K562 (cell line): ENCODE measurements at regions not wholly inside any gene's neighbourhood (a gene's known extent, or its start where the extent isn't known, plus 50 kb on each side); places are given as distances from the start of the nearest gene placed in this dataset.
"Not testable (repeated sequence)": the region's sequence is repeated elsewhere in the genome, so short reads cannot be mapped to it uniquely, and the experiment has no call there.

ENCODE experiments used
- ATAC-seq: fragments of 200-7000 bp; cut with Tn5 transposase; 3 replicates; pipeline ENCODE4 v1.9.1; 2020; ENCODE audit warnings: moderate library complexity
- BruUV-seq: library from RNA; stranded (reverse); fragments of 400-500 nt; replicated peaks from 2 replicates; lab custom pipeline; 2021; lab: Mats Ljungman, UMichigan
- CTCF ChIA-PET: fragments of 300-600 bp; formaldehyde crosslinking; extraction: SDS; loops from one replicate; lab custom pipeline; 2021; ENCODE audit warnings: low intra/inter-chr PET ratio; lab: Yijun Ruan, JAX
- POLR2A ChIA-PET: fragments of 300-600, 350-650 bp; sonication (Branson Sonifier 250); formaldehyde crosslinking; extraction: SDS; loops from one replicate; lab custom pipeline; 2021; ENCODE audit warnings: antibody characterized with exemption, inconsistent platforms; lab: Yijun Ruan, JAX
- DNase-seq, 4 experiments: peaks; one replicate each; pipeline versions ENCODE4 v3.0.0 to v3.0.0-alpha.2; 2011 to 2018; ENCODE audit warnings: low spot score in 3 of 4, mixed read lengths in 3 of 4; ENCODE audit errors: extremely low read depth in 1 of 4
- FAIRE-seq: peaks from 2 replicates; lab custom pipeline; 2011; peaks lifted over from hg19 to GRCh38; lab: Jason Lieb, UNC
- H2AFZ ChIP-seq: 2 replicates; pipeline ENCODE4 v1.6.0; 2011; ENCODE audit warnings: low read depth, low read length, control low read depth, inconsistent platforms
- H3K27ac ChIP-seq: fragments of 200-600 bp; 3 replicates; pipeline ENCODE4 v1.8.0; 2011; ENCODE audit warnings: low read depth, mild to moderate bottlenecking, control low read depth, inconsistent platforms, low read length, moderate library complexity, mixed read lengths; ENCODE audit errors: extremely low read depth
- H3K27me3 ChIP-seq, 2 experiments: fragments of 300-600 bp in 1 of 2; 2 replicates in 1 of 2; 3 replicates in 1 of 2; pipeline versions ENCODE4 v1.6.0 to v1.8.0; 2011; ENCODE audit warnings: inconsistent platforms in 2 of 2, low read length in 2 of 2, mild to moderate bottlenecking in 1 of 2, mixed read lengths in 1 of 2, moderate library complexity in 1 of 2; ENCODE audit not compliant: control insufficient read depth in 2 of 2, insufficient read depth in 2 of 2
- H3K36me3 ChIP-seq: fragments of 300-600 bp; 3 replicates; pipeline ENCODE4 v1.8.0; 2011; ENCODE audit warnings: mild to moderate bottlenecking, low read length, inconsistent platforms; ENCODE audit not compliant: control insufficient read depth, insufficient read depth
- H3K4me1 ChIP-seq, 2 experiments: fragments of 200-600 bp in 1 of 2; replicated peaks in 1 of 2; 2 replicates in 1 of 2; 3 replicates in 1 of 2; pipeline versions ENCODE4 v1.5.1 to v1.8.0; 2011; ENCODE audit warnings: inconsistent platforms in 2 of 2, low read length in 2 of 2, mild to moderate bottlenecking in 1 of 2, mixed read lengths in 1 of 2, moderate library complexity in 1 of 2; ENCODE audit not compliant: control insufficient read depth in 2 of 2, insufficient read depth in 2 of 2
- H3K4me2 ChIP-seq: 2 replicates; pipeline ENCODE4 v1.6.1; 2011; ENCODE audit warnings: low read length, control low read depth, inconsistent platforms, mixed read lengths; ENCODE audit not compliant: insufficient read depth
- H3K4me3 ChIP-seq: fragments of 200-600 bp; sonication (generic), shearing (Covaris generic); 2 replicates; pipeline ENCODE4 v1.5.1; 2016; ENCODE audit warnings: control low read depth, inconsistent platforms
- H3K79me2 ChIP-seq: fragments of 200-600 bp; 3 replicates; pipeline ENCODE4 v1.8.0; 2011; ENCODE audit warnings: low read length, inconsistent platforms; ENCODE audit not compliant: control insufficient read depth, insufficient read depth
- H3K9ac ChIP-seq, 2 experiments: 2 replicates each; pipeline versions ENCODE4 v1.6.0 to v1.6.1; 2011; ENCODE audit warnings: low read depth in 2 of 2, low read length in 2 of 2, control low read depth in 1 of 2, inconsistent platforms in 1 of 2, mild to moderate bottlenecking in 1 of 2, mixed read lengths in 1 of 2; ENCODE audit not compliant: insufficient read depth in 1 of 2
- H3K9me1 ChIP-seq: one replicate; pipeline ENCODE4 v1.6.0; 2011; ENCODE audit warnings: inconsistent platforms, mild to moderate bottlenecking, low read length, moderate library complexity; ENCODE audit not compliant: control insufficient read depth, insufficient read depth
- H3K9me3 ChIP-seq: replicated peaks from 2 replicates; pipeline ENCODE4 v1.5.1; 2011; ENCODE audit warnings: low read depth, low read length, inconsistent platforms; ENCODE audit not compliant: control insufficient read depth, insufficient read depth
- H4K20me1 ChIP-seq: replicated peaks from 2 replicates; pipeline ENCODE4 v1.6.1; 2011; ENCODE audit warnings: low read length, inconsistent platforms, mixed read lengths; ENCODE audit not compliant: control insufficient read depth, insufficient read depth
- GABPA ChIP-seq: fragments of 200-800 bp; sonication (Bioruptor generic); conservative IDR thresholded peaks from 2 replicates; pipeline ENCODE4 v1.6.1; 2016; ENCODE audit warnings: low read depth, missing genetic modification characterization, missing compliant biosample characterization
- MAZ ChIP-seq, 2 experiments: fragments of 450-650 bp in 1 of 2; sonication (generic) in 1 of 2; formaldehyde crosslinking; IDR thresholded peaks in 1 of 2; conservative IDR thresholded peaks in 1 of 2; 2 replicates each; pipeline versions ENCODE4 v1.4.0 to v1.5.0; 2020; ENCODE audit warnings: mild to moderate bottlenecking in 1 of 2, missing genetic modification reagents in 1 of 2
- whole genome bisulfite sequencing: fragments of 100-300 bp; shearing (Covaris generic); methylation state at CpG from one replicate; pipeline ENCODE4 v1.1.6; 2016; ENCODE audit warnings: low coverage, mixed read lengths; ENCODE audit not compliant: insufficient coverage; ENCODE audit errors: missing lambda C conversion rate; 5-methylcytosine and 5-hydroxymethylcytosine counted together
- in situ Hi-C: fragments of 300-500 bp; cut with MboI; formaldehyde crosslinking; loops from 4 replicates; pipeline ENCODE4 v1.15.0; 2018; ENCODE audit warnings: inconsistent platforms, mixed read lengths
- intact Hi-C: fragments of 100-400 bp; cut with micrococcal nuclease; formaldehyde crosslinking; loops from 2 replicates; pipeline ENCODE4 v1.14.2; 2022
- TF ChIP-seq, protein P1 (sequence below): fragments of 200-800 bp; sonication (Bioruptor generic); IDR thresholded peaks from 2 replicates; pipeline ENCODE4 v1.6.1; 2017; ENCODE audit warnings: missing genetic modification characterization, missing compliant biosample characterization
- TF ChIP-seq, protein P2 (sequence below), 3 experiments: fragments of 200-800 bp in 1 of 3; fragments of 250-450 bp in 1 of 3; fragments of 450-650 bp in 1 of 3; sonication (Bioruptor Pico) in 1 of 3; sonication (Bioruptor generic) in 1 of 3; formaldehyde crosslinking in 1 of 3; IDR thresholded peaks; 2 replicates each; pipeline versions ENCODE4 v1.6.1 to v1.8.0; 2016 to 2022; ENCODE audit warnings: mild to moderate bottlenecking in 2 of 3, missing genetic modification characterization in 2 of 3, missing compliant biosample characterization in 1 of 3, moderate library complexity in 1 of 3
- TF ChIP-seq, protein P3 (sequence below), 2 experiments: fragments of 200-800 bp in 1 of 2; sonication (Bioruptor generic) in 1 of 2; sonication (generic) in 1 of 2; formaldehyde crosslinking in 1 of 2; IDR thresholded peaks in 1 of 2; conservative IDR thresholded peaks in 1 of 2; 2 replicates each; pipeline versions ENCODE4 v1.5.0 to v1.6.1; 2016 to 2020; ENCODE audit warnings: missing compliant biosample characterization in 1 of 2, missing genetic modification characterization in 1 of 2, missing genetic modification reagents in 1 of 2

DNA sequence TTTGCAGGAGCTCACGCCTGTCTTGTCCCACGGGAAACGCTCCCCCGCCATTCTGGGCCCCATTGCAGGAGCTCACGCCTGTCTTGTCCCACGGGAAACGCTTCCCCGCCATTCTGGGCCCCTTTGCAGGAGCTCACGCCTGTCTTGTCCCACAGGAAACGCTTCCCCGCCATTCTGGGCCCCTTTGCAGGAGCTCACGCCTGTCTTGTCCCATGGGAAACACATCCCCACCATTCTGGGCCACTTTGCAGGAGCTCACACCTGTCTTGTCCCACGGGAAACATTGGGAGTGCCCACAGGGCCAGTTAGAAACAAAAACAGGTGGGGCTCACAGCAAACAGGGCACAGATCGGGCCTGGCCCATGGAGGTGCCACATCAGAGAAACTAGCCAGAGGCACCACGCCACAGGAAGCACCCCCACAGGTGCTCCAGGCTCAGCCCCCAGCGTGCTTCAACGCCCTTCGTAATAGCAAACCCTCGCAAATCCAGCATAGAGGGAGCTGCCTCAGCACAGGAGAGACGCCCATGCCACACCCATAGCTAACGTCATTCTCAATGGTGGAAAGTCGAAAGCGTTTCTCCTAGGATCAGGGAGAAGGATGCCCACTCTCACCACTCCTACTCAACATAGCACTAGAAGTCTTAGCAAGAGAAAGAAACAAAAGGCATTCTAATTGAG is 218.2 kb upstream of the FRG1 start:
- intact Hi-C loops, H3K36me3 ChIP-seq, CTCF ChIA-PET, H3K79me2 ChIP-seq, H2AFZ ChIP-seq, H3K9me3 ChIP-seq: not testable (repeated sequence)
- TF ChIP-seq, protein P1, sequence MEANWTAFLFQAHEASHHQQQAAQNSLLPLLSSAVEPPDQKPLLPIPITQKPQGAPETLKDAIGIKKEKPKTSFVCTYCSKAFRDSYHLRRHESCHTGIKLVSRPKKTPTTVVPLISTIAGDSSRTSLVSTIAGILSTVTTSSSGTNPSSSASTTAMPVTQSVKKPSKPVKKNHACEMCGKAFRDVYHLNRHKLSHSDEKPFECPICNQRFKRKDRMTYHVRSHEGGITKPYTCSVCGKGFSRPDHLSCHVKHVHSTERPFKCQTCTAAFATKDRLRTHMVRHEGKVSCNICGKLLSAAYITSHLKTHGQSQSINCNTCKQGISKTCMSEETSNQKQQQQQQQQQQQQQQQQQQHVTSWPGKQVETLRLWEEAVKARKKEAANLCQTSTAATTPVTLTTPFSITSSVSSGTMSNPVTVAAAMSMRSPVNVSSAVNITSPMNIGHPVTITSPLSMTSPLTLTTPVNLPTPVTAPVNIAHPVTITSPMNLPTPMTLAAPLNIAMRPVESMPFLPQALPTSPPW, result peak; percentile 45; the same call in 1 of the 2 replicates
- TF ChIP-seq MAZ (CRISPR knock-in tag; conservative IDR thresholded peaks at IDR 0.05 in 1 of 2, IDR thresholded peaks at IDR 0.05 in 1 of 2), result 0 out of 4 replicates have a peak, but pooled peaks of 1 of the 2 experiments have one; percentile 20
- TF ChIP-seq, protein P2, sequence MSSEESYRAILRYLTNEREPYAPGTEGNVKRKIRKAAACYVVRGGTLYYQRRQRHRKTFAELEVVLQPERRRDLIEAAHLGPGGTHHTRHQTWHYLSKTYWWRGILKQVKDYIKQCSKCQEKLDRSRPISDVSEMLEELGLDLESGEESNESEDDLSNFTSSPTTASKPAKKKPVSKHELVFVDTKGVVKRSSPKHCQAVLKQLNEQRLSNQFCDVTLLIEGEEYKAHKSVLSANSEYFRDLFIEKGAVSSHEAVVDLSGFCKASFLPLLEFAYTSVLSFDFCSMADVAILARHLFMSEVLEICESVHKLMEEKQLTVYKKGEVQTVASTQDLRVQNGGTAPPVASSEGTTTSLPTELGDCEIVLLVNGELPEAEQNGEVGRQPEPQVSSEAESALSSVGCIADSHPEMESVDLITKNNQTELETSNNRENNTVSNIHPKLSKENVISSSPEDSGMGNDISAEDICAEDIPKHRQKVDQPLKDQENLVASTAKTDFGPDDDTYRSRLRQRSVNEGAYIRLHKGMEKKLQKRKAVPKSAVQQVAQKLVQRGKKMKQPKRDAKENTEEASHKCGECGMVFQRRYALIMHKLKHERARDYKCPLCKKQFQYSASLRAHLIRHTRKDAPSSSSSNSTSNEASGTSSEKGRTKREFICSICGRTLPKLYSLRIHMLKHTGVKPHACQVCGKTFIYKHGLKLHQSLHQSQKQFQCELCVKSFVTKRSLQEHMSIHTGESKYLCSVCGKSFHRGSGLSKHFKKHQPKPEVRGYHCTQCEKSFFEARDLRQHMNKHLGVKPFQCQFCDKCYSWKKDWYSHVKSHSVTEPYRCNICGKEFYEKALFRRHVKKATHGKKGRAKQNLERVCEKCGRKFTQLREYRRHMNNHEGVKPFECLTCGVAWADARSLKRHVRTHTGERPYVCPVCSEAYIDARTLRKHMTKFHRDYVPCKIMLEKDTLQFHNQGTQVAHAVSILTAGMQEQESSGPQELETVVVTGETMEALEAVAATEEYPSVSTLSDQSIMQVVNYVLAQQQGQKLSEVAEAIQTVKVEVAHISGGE (CRISPR knock-in tag; IDR thresholded peaks at IDR 0.05), result peak in 2 of 3 experiments; percentile 79 to 97; a peak in 4 of 6 replicates
- TF ChIP-seq, protein P3, sequence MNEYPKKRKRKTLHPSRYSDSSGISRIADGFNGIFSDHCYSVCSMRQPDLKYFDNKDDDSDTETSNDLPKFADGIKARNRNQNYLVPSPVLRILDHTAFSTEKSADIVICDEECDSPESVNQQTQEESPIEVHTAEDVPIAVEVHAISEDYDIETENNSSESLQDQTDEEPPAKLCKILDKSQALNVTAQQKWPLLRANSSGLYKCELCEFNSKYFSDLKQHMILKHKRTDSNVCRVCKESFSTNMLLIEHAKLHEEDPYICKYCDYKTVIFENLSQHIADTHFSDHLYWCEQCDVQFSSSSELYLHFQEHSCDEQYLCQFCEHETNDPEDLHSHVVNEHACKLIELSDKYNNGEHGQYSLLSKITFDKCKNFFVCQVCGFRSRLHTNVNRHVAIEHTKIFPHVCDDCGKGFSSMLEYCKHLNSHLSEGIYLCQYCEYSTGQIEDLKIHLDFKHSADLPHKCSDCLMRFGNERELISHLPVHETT (CRISPR knock-in tag; conservative IDR thresholded peaks at IDR 0.05 in 1 of 2, IDR thresholded peaks at IDR 0.05 in 1 of 2), result peak in 1 of 2 experiments; percentile 68; a peak in 1 of 4 replicates
- peak; percentile 92 for TF ChIP-seq GABPA
- TF ChIP-seq, all 486 proteins: peak for 5; not testable (repeated sequence) for 481
- H3K4me3 ChIP-seq, ATAC-seq, H3K27ac ChIP-seq, H3K9me1 ChIP-seq, H4K20me1 ChIP-seq, POLR2A ChIA-PET, H3K9ac ChIP-seq, H3K27me3 ChIP-seq, H3K4me1 ChIP-seq, BruUV-seq, H3K4me2 ChIP-seq, in situ Hi-C loops, FAIRE-seq: not testable (repeated sequence)
- DNase-seq, result peak in 1 of 4 experiments; percentile 1
- 0% methylated on average over 12 of the region's 23 CpGs for WGBS
